Esophagus (tissue), 2 donors: ENCODE measurements at regions not wholly inside any gene's neighbourhood (a gene's known extent, or its start where the extent isn't known, plus 50 kb on each side); places are given as distances from the start of the nearest gene placed in this dataset.

Experiments used
- H3K27ac ChIP-seq, 2 donors: one replicate each; pipeline ENCODE4 v1.5.1; 2013; ENCODE audit warnings: low read depth in 2 of 2, mild to moderate bottlenecking in 2 of 2, inconsistent platforms in 1 of 2, low read length in 1 of 2, moderate library complexity in 1 of 2
- H3K27me3 ChIP-seq, 2 donors: one replicate each; pipeline ENCODE4 v1.6.1; 2013; ENCODE audit warnings: low read length in 2 of 2, control low read depth in 1 of 2, mild to moderate bottlenecking in 1 of 2; ENCODE audit not compliant: insufficient read depth in 2 of 2, control insufficient read depth in 1 of 2
- H3K36me3 ChIP-seq, 2 donors: one replicate each; pipeline ENCODE4 v1.6.1; 2013; ENCODE audit warnings: low read length in 1 of 2; ENCODE audit not compliant: control insufficient read depth in 2 of 2, insufficient read depth in 2 of 2
- H3K4me1 ChIP-seq, 2 donors: one replicate each; pipeline ENCODE4 v1.6.1; 2013; ENCODE audit warnings: low read length in 1 of 2; ENCODE audit not compliant: control insufficient read depth in 2 of 2, insufficient read depth in 2 of 2
- H3K4me3 ChIP-seq, 2 donors: one replicate each; pipeline ENCODE4 v1.5.1; 2013; ENCODE audit warnings: low read length in 2 of 2, mild to moderate bottlenecking in 2 of 2, low read depth in 1 of 2, moderate library complexity in 1 of 2
- H3K9me3 ChIP-seq, 2 donors: one replicate each; pipeline ENCODE4 v1.6.1; 2013; ENCODE audit warnings: mild to moderate bottlenecking in 2 of 2, low read depth in 1 of 2, low read length in 1 of 2, moderate library complexity in 1 of 2; ENCODE audit not compliant: control insufficient read depth in 2 of 2, insufficient read depth in 1 of 2
- WGBS, 2 donors: extraction: QIAGEN DNeasy Blood & Tissue Kit; methylation state at CpG; one replicate each; pipeline ENCODE4 v1.1.7; 2013; 5-methylcytosine and 5-hydroxymethylcytosine counted together
- donor health status: healthy with polysubstance abuse.
- donor health status: Bipolar disorder and iron deficiency.

GRCh38 chr13:107322228-107322627, 754.3 kb upstream of the ARGLU1 start:
- H3K4me3 ChIP-seq, result no peak overlapping the region
- 83 to 87% methylated on average over 2 of the region's 2 CpGs for WGBS, 2 donors
- no peaks in the 10 kb centered on the region for H3K27me3 ChIP-seq
- H3K36me3 ChIP-seq, result no peaks in the 10 kb centered on the region
- H3K27ac ChIP-seq, result no peak overlapping the region
- H3K9me3 ChIP-seq, result peaks cover 0 to 2% of the 10 kb centered on the region in 2 donors
- no peaks in the 10 kb centered on the region for H3K4me1 ChIP-seq

GRCh38 chr13:107305178-107305577, 737.2 kb upstream of the ARGLU1 start:
- no peaks in the 10 kb centered on the region for H3K27me3 ChIP-seq
- H3K4me3 ChIP-seq, result no peak overlapping the region
- H3K4me1 ChIP-seq, result no peaks in the 10 kb centered on the region
- no peak overlapping the region for H3K27ac ChIP-seq
- H3K9me3 ChIP-seq, result no peaks in the 10 kb centered on the region
- WGBS, 2 donors, result 87 to 98% methylated on average over 1 of the region's 1 CpG
- no peaks in the 10 kb centered on the region for H3K36me3 ChIP-seq

- Histone ChIP-seq H3K27ac (no peak overlapping the region), H3K27me3 (no peaks in the 10 kb centered on the region), H3K4me3 (no peak overlapping the region), H3K36me3 (no peaks in the 10 kb centered on the region), H3K9me3 (no peaks in the 10 kb centered on the region), H3K4me1 (no peaks in the 10 kb centered on the region)
- 66 to 69% methylated on average over 4 of the region's 4 CpGs for WGBS, 2 donors
Observed at GRCh38 chr13:107301724-107302374, 733.9 kb upstream of the ARGLU1 start.

- no peak overlapping the region for H3K4me3 ChIP-seq
- no peaks in the 10 kb centered on the region for H3K27me3 ChIP-seq
- no peaks in the 10 kb centered on the region for H3K4me1 ChIP-seq
- H3K27ac ChIP-seq, result no peak overlapping the region
- 41 to 53% methylated on average over 5 of the region's 5 CpGs for WGBS, 2 donors
- no peaks in the 10 kb centered on the region for H3K36me3 ChIP-seq
- no peaks in the 10 kb centered on the region for H3K9me3 ChIP-seq
Observed at GRCh38 chr13:107299717-107300116, 731.8 kb upstream of the ARGLU1 start.

GRCh38 chr13:107296804-107297203, 728.9 kb upstream of the ARGLU1 start:
- Histone ChIP-seq H3K4me3 (no peak overlapping the region), H3K36me3 (no peaks in the 10 kb centered on the region), H3K9me3 (peaks cover 0 to 2% of the 10 kb centered on the region in 2 donors), H3K4me1 (no peaks in the 10 kb centered on the region), H3K27me3 (no peaks in the 10 kb centered on the region), H3K27ac (no peak overlapping the region)
- 74 to 79% methylated on average over 4 of the region's 4 CpGs for whole genome bisulfite sequencing, 2 donors

- Histone ChIP-seq H3K27ac (no peak overlapping the region), H3K4me3 (no peak overlapping the region), H3K27me3 (no peaks in the 10 kb centered on the region), H3K4me1 (no peaks in the 10 kb centered on the region), H3K9me3 (peaks cover 0 to 2% of the 10 kb centered on the region in 2 donors), H3K36me3 (no peaks in the 10 kb centered on the region)
- 79 to 85% methylated on average over 2 of the region's 2 CpGs for WGBS, 2 donors
Observed at GRCh38 chr13:107295416-107296140, 727.6 kb upstream of the ARGLU1 start.

- no peaks in the 10 kb centered on the region for H3K4me1 ChIP-seq
- WGBS, 2 donors, result 71 to 77% methylated on average over 3 of the region's 3 CpGs
- peaks cover 0 to 2% of the 10 kb centered on the region in 2 donors for H3K9me3 ChIP-seq
- H3K36me3 ChIP-seq, result no peaks in the 10 kb centered on the region
- no peak overlapping the region for H3K27ac ChIP-seq
- no peaks in the 10 kb centered on the region for H3K27me3 ChIP-seq
- H3K4me3 ChIP-seq, result no peak overlapping the region
Observed at GRCh38 chr13:107293924-107294323, 726.0 kb upstream of the ARGLU1 start.

- H3K27me3 ChIP-seq, result no peaks in the 10 kb centered on the region
- H3K9me3 ChIP-seq, result peaks cover 0 to 2% of the 10 kb centered on the region in 2 donors
- no peaks in the 10 kb centered on the region for H3K36me3 ChIP-seq
- no peak overlapping the region for H3K27ac ChIP-seq
- no peak overlapping the region for H3K4me3 ChIP-seq
- H3K4me1 ChIP-seq, result no peaks in the 10 kb centered on the region
Observed at GRCh38 chr13:107291875-107292274, 723.9 kb upstream of the ARGLU1 start.

- Histone ChIP-seq H3K4me3 (no peak overlapping the region), H3K4me1 (no peaks in the 10 kb centered on the region), H3K36me3 (no peaks in the 10 kb centered on the region), H3K27ac (no peak overlapping the region), H3K27me3 (no peaks in the 10 kb centered on the region), H3K9me3 (peaks cover 0 to 2% of the 10 kb centered on the region in 2 donors)
- WGBS, 2 donors, result 67 to 74% methylated on average over 5 of the region's 5 CpGs
Observed at GRCh38 chr13:107289540-107289939, 721.6 kb upstream of the ARGLU1 start.

GRCh38 chr13:107284173-107284572, 716.2 kb upstream of the ARGLU1 start:
- Histone ChIP-seq H3K27me3 (no peaks in the 10 kb centered on the region), H3K36me3 (no peaks in the 10 kb centered on the region), H3K27ac (no peak overlapping the region), H3K9me3 (peaks cover 0 to 3% of the 10 kb centered on the region in 2 donors), H3K4me3 (no peak overlapping the region), H3K4me1 (no peaks in the 10 kb centered on the region)
